GM18870 (cell line): ENCODE measurements at regions not wholly inside any gene's neighbourhood (a gene's known extent, or its start where the extent isn't known, plus 50 kb on each side); places are given as distances from the start of the nearest gene placed in this dataset.
"Not testable (repeated sequence)": the region's sequence is repeated elsewhere in the genome, so short reads cannot be mapped to it uniquely, and the experiment has no call there.

ENCODE experiments used
- ATAC-seq: cut with Tn5 transposase; IDR thresholded peaks from one replicate; pipeline ENCODE4 v1.9.1; 2021; ENCODE audit warnings: moderate library complexity; ENCODE audit not compliant: unreplicated experiment

- not testable (repeated sequence) for ATAC-seq
Observed at GRCh38 chr9:39663020-39663419, 307.6 kb downstream of the SPATA31A1 start.

GRCh38 chr9:39663713-39664112 lies 308.2 kb downstream of the SPATA31A1 start:
- peak; percentile 94 for ATAC-seq

GRCh38 chr9:39665020-39665419 lies 309.6 kb downstream of the SPATA31A1 start:
- not testable (repeated sequence) for ATAC-seq

DNA sequence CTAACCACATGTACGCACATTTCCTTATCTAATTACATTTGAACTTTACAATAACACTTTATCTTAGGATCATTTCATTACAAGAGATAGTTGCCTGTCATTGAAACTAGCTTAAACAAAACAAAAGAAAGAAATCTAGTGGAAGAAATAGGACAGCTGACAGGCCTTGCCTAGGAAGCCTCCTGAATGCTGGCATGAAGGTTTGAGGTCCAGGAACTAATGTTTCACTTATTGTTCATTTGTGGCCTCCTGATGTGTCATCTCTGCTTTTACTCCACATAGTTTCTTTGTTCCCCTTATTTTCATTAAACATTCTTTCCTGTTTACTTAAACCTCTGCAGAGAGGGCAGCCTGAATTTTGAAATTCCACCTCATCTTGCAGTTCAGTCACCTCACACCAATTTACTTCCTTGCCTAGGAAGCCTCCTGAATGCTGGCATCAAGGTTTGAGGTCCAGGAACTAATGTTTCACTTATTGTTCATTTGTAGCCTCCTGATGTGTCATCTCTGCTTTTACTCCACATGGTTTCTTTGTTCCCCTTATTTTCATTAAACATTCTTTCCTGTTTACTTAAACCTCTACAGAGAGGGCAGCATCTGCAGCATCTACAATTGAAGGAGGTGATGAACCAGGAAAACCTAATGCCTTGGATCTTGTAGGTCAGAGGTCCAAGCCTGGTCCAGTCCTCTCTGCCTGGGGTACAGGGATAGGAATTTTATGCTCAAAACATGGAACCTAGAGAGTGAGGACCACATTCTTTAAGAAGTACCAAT lies 319.2 kb downstream of the SPATA31A1 start:
- ATAC-seq: not testable (repeated sequence)

GRCh38 chr9:39675211-39675553 lies 319.7 kb downstream of the SPATA31A1 start:
- ATAC-seq: not testable (repeated sequence)

DNA sequence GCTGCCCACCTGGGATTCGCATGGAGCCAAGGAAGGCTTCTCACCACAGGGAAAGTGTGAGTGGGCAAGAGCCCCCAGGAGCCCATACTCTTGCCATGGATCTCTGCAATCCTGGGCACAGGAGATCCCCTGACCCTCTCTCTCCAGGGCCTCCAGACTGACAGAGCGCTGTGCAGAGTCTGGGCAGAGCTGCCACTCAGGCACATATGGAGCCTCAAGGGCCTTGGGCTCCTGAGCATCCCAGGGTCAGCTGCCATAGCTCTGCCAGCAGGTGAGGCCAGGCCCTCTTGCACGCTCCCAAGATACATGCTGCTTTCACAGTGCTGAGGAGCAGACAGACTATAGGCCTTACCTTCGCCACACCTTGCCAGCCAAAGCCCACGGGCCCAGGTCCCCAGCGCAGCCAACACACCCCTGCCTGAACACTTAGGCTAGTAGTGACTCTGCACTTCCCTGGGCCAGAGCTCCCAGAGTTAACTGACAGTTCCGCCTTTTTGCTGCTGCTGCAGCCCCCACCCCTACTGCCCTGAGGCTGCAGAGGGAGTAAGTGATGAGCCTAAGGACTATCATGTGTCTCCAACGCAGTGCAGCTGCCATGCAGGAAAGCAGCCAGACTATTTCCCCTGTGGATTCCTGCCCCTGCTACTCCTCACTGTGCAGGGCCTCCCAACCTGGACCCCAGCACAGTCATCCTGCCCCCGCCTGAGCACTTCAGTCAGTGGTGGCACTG lies 323.2 kb downstream of the SPATA31A1 start:
- not testable (repeated sequence) for ATAC-seq

DNA sequence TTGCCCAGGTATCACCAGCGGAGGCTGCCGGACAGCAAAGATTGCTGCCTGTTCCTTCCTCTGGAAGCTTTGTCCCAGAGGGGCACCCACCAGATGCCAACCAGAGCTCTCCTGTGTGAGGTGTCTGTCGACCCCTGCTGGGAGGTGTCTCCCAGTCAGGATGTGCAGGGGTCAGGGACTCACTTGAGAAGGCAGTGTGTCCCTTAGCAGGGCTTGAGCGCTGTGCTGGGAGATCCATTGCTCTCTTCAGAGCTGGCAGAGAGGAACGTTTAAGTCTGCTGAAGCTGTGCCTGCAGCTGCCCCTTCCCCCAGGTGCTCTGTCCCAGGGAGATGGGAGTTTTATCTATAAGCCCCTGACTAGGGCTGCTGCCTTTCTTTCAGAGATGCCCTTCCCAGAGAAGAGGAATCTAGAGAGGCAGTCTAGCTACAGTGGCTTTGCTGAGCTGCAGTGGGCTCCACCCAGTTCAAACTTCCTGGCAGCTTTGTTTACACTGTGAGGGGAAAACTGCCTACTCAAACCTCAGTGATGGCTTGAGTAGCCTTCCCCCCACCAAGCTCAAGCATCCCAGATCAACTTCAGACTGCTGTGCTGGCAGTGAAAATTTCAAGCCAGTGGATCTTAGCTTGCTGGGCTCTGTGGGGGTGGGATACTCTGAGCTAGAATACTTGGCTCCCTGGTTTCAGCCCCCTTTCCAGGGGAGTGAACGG lies 325.4 kb downstream of the SPATA31A1 start:
- ATAC-seq: not testable (repeated sequence)

GRCh38 chr9:39728862-39729261 lies 373.4 kb downstream of the SPATA31A1 start:
- not testable (repeated sequence) for ATAC-seq

- ATAC-seq: not testable (repeated sequence)
Observed at GRCh38 chr9:39744898-39745297, 389.4 kb downstream of the SPATA31A1 start.

DNA sequence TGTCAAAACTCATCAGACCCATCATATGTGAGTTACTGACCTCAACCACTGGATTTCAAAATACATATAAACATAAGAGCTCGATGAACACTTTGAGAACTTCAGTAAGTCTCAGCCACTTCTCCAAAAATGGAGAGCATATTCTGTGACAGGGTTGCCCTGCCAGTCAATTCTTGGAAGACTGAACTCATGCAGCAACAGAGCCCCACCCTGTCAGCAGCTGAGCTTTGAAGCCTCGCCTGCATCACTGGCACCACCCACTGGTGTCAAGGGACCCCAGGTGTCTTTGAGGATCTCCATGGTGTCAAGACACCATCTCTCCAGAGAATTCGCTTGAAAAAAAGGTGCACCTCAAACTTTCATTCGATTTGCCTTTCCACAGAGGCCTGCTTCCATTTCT lies 420.1 kb downstream of the SPATA31A1 start:
- ATAC-seq: not testable (repeated sequence)

DNA sequence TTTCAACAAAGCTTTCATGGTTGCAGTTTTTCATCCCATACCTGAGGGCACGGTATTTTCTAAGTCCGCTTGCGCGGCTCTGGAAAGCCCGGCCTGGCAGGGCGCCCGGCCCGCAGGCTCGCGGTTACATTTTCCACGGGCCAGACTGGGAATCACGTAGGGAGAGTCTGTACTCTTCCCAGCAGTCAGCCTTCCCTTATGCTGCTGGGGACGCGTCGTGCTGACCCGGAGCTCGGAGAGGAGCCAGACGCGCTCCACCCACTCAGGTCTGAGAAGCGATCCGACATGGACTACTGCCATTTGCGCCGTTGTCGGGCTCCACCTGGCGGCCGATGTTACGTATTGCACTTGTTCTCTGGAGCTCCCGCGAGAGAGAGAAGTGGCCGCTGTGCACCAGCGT lies 435.9 kb downstream of the SPATA31A1 start:
- peak; percentile 99 for ATAC-seq

- not testable (repeated sequence) for ATAC-seq
Observed at GRCh38 chr9:39797935-39798334, 442.5 kb downstream of the SPATA31A1 start.

- not testable (repeated sequence) for ATAC-seq
Observed at GRCh38 chr9:39799252-39799651, 443.8 kb downstream of the SPATA31A1 start.

GRCh38 chr9:39802561-39802960 lies 447.1 kb downstream of the SPATA31A1 start:
- ATAC-seq: not testable (repeated sequence)

DNA sequence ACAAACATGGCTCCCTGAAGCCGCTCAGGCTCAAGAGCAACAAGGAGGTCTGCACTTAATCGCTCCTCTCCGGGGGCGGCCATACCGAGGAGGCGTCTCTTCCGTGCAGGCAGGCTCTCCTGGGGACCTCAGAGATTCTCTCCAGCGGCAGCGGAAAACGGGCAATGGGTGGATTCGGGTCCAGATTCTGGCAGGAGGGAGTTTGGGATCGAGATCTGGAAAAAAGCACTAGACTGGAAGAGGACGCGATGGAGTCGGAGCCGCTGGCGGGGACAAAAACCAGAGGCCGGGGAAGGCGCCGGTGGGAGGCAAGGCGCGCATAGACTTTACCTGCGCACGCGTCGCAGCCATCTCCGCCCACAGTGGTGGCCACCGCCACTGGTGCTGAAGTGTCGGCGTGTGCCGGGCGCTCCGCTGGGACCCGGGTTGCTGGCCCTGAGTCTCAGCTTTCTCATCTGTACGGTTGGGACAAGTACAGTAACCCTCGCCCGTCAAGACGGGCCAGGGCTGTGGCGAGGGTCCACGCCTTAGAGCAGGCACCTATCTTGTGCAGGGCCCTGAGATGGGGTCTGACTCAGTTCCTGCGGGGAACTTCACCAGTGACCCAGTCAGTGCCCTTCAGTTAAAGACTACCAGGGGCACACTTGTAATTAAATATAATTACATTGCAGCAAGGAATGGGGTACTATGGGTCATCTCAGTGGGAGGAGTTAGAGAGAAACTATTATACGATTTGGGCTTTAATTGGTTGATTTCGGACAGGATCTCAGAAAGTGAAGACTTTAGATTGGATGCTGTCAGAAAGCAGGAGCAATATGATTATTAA lies 454.1 kb downstream of the SPATA31A1 start:
- not testable (repeated sequence) for ATAC-seq

DNA sequence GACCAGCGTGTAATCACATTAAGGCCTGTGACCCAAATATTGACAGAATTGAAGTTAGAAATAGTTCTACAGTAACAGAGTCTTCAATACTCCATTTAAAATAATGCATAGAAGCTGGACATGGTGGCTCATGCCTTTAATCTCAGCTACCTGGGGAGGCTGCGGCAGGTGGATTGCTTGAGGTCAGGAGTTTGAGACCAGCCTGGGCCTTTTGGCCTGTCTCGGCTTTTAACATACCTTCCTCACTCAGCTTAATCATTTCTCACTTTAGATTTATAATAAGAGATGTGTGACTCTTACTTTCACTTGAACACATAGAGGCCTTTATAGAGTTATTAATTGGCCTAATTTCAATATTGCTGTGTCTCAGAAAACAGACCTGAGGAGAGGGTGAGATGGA lies 454.9 kb downstream of the SPATA31A1 start:
- not testable (repeated sequence) for ATAC-seq

- not testable (repeated sequence) for ATAC-seq
Observed at GRCh38 chr9:39811615-39812014, 456.1 kb downstream of the SPATA31A1 start.

DNA sequence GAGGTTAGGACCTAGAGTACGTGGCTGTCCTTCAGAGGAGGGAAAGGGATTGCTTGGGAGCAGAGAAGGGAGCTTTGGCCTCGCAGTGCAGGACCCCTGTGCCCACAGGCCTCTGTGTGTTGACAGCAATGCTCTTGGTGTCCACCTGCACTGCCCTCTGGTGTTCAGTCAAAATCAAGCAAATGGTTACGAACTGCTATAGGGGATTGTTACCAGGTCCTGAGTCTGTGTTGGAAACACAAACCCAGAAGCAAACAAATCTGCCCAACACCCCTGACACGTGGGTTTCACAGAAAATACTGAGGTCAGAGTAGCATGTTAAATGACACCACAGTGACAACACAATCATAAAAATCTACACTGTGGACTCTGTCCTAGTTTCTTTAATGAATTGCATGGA lies 473.0 kb downstream of the SPATA31A1 start:
- ATAC-seq: not testable (repeated sequence)
